ENCODE measurements at regions not wholly inside any gene's neighbourhood (a gene's known extent, or its start where the extent isn't known, plus 50 kb on each side); places are given as distances from the start of the nearest gene placed in this dataset.

DNA sequence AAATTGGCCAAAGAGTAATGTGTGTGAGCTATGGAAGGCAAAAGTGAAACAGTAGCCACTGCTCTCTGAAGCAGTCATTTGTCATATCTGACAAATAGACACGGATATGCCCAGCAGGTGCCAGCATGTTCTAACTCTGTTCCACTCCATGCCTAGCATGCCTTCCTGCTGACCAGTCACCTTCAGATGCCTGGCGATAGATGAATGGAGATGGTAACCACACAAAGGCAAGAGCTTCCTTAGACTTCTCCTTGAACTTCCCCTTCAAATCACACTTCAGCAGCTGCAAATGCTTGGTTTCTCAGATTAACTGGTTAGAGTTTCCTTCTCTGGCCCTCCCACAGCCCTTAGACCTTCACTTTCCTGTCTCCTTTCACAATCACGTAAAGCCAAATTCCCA is 429.9 kb downstream of the DAD1 start:
- no peak for TF ChIP-seq POLR2A (IDR thresholded peaks at IDR 0.05; ENCODE audit: low read depth, low read length)
- no peak for FAIRE-seq
- DNase-seq (ENCODE audit: insufficient read length, low spot score), result no peak

DNA sequence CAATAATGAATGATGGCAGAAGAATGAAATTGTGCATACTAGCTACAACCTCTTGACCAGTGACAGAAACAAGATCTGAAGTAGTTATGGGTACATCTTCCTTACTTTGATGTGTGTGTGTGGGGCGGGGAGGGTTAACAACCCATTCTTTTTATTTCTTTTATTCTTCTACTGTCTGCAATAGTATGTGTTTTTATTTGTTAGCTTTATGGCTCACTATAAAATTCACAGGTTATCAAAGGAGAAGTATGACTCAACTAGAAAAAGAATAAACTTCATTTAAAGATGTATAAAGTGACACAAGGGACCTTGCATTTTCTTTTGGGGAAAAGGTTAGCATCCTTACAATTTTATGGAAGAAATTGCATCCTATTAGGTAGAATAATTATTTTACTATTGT is 430.5 kb downstream of the DAD1 start:
- no peak for DNase-seq (ENCODE audit: insufficient read length, low spot score)
- no peak for TF ChIP-seq POLR2A (IDR thresholded peaks at IDR 0.05; ENCODE audit: low read depth, low read length)
- FAIRE-seq, result no peak

GRCh38 chr14:22155571-22155970 is 433.5 kb downstream of the DAD1 start:
- FAIRE-seq, result no peak
- DNase-seq (ENCODE audit: insufficient read length, low spot score), result no peak
- TF ChIP-seq POLR2A (IDR thresholded peaks at IDR 0.05; ENCODE audit: low read depth, low read length), result no peak

DNA sequence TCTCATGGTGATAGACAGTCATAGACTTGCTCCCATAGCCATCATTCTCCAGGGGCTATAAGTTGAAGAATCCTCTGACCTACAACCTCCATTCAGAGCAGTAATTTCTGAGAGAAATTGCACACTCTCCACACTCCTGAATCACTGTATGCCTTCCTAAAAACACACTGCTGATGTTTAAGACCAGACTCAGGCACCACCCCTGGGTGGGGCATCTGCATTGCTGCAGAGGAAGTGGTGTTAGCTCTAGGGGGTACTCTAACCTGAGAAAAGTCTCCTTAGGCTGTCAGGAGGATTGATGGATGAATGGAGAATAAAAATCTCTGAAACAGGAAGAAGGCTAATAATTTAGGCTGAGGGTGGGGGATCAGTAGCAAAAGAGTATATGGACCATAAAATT is 436.1 kb downstream of the DAD1 start:
- no peak for TF ChIP-seq POLR2A (IDR thresholded peaks at IDR 0.05; ENCODE audit: low read depth, low read length)
- no peak for FAIRE-seq
- no peak for DNase-seq (ENCODE audit: insufficient read length, low spot score)

GRCh38 chr14:22152161-22152870 is 436.7 kb downstream of the DAD1 start:
- no peak for TF ChIP-seq POLR2A (IDR thresholded peaks at IDR 0.05; ENCODE audit: low read depth, low read length)
- no peak for DNase-seq (ENCODE audit: insufficient read length, low spot score)
- no peak for FAIRE-seq

- DNase-seq (ENCODE audit: insufficient read length, low spot score) (no peak), FAIRE-seq (no peak)
- TF ChIP-seq POLR2A (IDR thresholded peaks at IDR 0.05; ENCODE audit: low read depth, low read length), result no peak
Observed at GRCh38 chr14:22151121-22151520, 437.9 kb downstream of the DAD1 start.

DNA sequence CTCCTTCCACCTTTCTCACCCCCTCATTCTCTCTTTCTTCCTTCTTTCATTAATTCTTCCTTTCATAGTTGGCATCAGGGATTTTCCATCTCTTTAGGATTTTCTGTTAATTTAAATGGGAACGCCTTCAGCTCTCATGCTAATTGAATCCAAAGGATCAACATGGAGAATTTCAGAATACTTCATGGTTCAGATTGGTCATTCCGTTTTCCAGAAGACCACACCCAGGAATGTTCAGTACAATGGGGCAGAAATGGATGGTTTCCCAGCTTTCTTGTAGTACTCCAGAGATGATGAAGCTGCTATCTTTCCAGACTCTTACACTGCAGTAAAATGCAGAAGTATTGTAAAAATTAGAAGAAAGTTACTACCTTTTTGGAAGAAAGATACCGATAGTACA is 440.0 kb downstream of the DAD1 start:
- TF ChIP-seq POLR2A (IDR thresholded peaks at IDR 0.05; ENCODE audit: low read depth, low read length), result no peak
- DNase-seq (ENCODE audit: insufficient read length, low spot score), result no peak
- no peak for FAIRE-seq

- DNase-seq (ENCODE audit: insufficient read length, low spot score) (no peak), FAIRE-seq (no peak)
- TF ChIP-seq POLR2A (IDR thresholded peaks at IDR 0.05; ENCODE audit: low read depth, low read length), result no peak
Observed at GRCh38 chr14:22147716-22148115, 441.3 kb downstream of the DAD1 start.

DNA sequence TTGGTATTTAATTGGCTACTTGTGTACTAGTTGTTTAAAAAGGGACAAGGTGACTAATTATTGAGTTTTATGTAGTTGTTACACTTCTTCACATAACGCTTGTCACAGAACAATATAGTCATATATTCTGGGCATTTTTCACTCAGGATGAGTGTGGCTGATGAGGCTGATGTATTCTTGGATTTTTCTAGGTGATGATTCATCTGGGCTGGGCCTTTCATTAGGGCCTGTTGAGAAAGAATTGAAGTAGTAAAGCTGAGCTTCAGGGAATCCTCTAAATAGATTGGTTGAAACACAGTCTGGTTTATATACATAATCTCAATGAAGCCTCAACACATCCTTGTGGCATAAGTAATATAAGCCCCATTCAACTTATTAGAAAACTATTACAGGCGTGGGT is 445.7 kb downstream of the DAD1 start:
- TF ChIP-seq POLR2A (IDR thresholded peaks at IDR 0.05; ENCODE audit: low read depth, low read length), result no peak
- FAIRE-seq, result no peak
- no peak for DNase-seq (ENCODE audit: insufficient read length, low spot score)

- FAIRE-seq (no peak), DNase-seq (ENCODE audit: insufficient read length, low spot score) (no peak)
- no peak for TF ChIP-seq POLR2A (IDR thresholded peaks at IDR 0.05; ENCODE audit: low read depth, low read length)
Observed at GRCh38 chr14:22140633-22141032, 448.4 kb downstream of the DAD1 start.

DNA sequence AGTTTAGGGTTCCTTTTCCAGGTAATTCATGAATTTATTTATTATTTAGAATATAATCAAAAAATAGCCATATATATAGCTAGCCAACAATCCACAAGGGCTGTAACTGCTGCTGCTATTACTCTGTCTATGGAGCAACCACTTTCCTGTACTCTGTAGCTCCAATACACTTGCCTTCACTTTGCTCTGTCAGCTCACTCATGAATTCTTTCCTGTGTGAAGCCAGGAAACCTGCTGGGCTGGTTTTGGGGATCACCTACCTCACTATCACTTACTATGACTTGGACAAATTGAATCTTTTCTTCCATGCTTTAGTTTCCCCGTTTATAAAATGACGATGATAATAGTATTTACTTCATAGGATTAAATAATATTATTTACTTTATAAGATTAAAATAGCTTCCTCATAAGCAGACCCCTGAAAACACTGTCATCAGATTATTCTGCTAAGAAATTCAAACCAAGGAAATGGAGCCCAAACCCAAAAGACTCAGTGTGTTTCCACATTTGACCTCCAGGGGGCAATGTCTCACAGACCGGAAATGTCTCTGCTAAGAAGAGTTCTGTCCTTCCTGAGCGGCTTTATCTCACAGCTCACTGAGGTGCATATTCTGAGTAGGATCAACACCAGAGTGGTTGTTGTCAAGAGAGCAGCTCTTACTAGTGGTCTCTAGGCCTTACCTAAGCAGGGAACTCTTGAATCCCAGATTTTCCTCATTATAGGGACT is 457.1 kb downstream of the DAD1 start:
- DNase-seq (ENCODE audit: insufficient read length, low spot score) (no peak), FAIRE-seq (no peak)
- no peak for TF ChIP-seq POLR2A (IDR thresholded peaks at IDR 0.05; ENCODE audit: low read depth, low read length)

- no peak for DNase-seq (ENCODE audit: insufficient read length, low spot score)
- FAIRE-seq, result no peak
- no peak for TF ChIP-seq POLR2A (IDR thresholded peaks at IDR 0.05; ENCODE audit: low read depth, low read length)
Observed at GRCh38 chr14:22124073-22124613, 450.5 kb upstream of the OR4E1 start.

DNA sequence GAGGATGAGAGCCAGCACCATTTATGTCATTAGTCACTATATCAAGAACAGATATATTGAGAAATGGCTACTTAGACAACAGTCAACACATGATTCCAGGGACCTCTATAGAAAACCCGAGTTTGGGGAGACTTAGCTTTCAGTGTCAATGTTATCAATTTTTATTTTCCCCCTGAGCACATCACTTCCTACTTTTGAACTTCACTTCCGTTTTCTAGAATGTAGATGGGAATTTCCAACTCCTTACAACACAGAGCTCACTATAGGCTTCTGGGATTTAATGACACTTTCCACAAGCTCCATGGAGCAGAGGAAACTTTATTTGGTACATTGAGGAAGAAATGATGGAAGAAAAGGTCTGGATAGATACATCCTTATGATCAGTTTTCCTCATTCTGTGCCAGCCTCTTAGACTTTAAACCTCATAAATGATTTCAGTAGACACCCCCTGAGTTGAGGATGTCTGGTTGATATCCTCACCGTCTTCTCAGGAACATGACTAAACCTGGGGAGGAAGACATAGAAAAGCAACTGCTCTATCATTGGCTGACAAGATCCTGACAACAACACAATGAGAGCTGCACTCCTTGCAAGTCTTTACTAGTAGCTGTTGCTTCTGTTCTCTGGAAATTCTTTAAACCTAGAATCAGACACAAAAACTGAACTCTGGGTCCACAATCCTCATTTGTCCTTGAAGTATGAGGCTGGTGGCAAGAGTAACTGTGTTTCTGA is 449.4 kb upstream of the OR4E1 start:
- no peak for TF ChIP-seq POLR2A (IDR thresholded peaks at IDR 0.05; ENCODE audit: low read depth, low read length)
- no peak for DNase-seq (ENCODE audit: insufficient read length, low spot score)
- no peak for FAIRE-seq

- no peak for TF ChIP-seq POLR2A (IDR thresholded peaks at IDR 0.05; ENCODE audit: low read depth, low read length)
- DNase-seq (ENCODE audit: insufficient read length, low spot score) (no peak), FAIRE-seq (no peak)
Observed at GRCh38 chr14:22122227-22122818, 448.7 kb upstream of the OR4E1 start.
